ENCODE measurements at regions not wholly inside any gene's neighbourhood (a gene's known extent, or its start where the extent isn't known, plus 50 kb on each side); places are given as distances from the start of the nearest gene placed in this dataset.

DNA sequence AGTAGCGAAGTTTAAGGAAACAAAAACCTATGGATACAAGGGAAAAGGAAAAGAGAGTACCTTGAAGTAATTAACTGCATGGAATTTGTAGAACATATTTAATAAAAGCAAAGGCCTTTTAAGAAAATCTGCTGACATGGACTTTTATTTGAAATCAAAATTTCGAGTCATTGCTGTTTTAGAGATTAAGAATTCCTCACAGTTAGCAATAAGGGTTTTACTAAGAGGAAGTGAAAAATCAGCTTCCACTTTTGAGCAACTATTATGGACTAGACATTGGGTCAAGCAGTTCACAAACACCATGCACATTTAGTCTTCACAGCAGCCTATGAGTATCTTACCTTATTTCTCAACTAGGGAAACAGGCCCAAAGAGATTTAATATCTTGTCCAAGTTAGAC, 876.3 kb downstream of the BCL11A start:
- 59 to 71% (median 63%) methylated on average over 2 of the region's 2 CpGs for WGBS, 3 donors
- TF ChIP-seq POLR2A (IDR thresholded peaks at IDR 0.05) (no peak), EP300 (IDR thresholded peaks at IDR 0.05) (no peak)
- TF ChIP-seq, protein P1, sequence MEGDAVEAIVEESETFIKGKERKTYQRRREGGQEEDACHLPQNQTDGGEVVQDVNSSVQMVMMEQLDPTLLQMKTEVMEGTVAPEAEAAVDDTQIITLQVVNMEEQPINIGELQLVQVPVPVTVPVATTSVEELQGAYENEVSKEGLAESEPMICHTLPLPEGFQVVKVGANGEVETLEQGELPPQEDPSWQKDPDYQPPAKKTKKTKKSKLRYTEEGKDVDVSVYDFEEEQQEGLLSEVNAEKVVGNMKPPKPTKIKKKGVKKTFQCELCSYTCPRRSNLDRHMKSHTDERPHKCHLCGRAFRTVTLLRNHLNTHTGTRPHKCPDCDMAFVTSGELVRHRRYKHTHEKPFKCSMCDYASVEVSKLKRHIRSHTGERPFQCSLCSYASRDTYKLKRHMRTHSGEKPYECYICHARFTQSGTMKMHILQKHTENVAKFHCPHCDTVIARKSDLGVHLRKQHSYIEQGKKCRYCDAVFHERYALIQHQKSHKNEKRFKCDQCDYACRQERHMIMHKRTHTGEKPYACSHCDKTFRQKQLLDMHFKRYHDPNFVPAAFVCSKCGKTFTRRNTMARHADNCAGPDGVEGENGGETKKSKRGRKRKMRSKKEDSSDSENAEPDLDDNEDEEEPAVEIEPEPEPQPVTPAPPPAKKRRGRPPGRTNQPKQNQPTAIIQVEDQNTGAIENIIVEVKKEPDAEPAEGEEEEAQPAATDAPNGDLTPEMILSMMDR (IDR thresholded peaks at IDR 0.05), result no peak
- intact Hi-C loops (cut with DNase I), result no loop called here

DNA sequence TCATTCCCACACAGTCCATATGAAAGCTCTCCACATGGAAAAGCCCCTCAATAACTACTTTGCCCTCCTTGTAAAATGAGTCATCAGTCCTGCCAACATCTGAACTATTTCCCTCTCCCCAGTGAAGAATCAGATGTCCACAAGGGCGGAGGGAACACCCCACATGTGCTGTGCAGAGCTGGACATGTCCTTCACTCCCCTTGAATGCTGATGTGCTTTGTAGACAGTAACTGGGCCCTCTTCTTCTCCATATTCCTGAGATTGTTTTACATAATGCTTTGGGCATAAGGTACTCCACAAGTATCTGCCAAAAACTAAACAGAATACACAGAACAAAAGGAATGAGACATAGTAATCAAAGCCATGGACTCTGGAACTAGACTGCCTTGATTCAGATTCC, 879.4 kb downstream of the BCL11A start:
- no peak for DNase-seq
- no peak overlapping the region for H3K4me3 ChIP-seq
- WGBS, 3 donors, result 88 to 97% (median 96%) methylated on average over 1 of the region's 1 CpG
- no peaks in the 10 kb centered on the region for H3K4me1 ChIP-seq (ENCODE audit: insufficient read depth)
- no peaks in the 10 kb centered on the region for H3K27me3 ChIP-seq
- no peak overlapping the region for H3K27ac ChIP-seq
- TF ChIP-seq EP300 (IDR thresholded peaks at IDR 0.05) (no peak), POLR2A (IDR thresholded peaks at IDR 0.05) (no peak)
- TF ChIP-seq, protein P1 (IDR thresholded peaks at IDR 0.05), result no peak
- intact Hi-C loops (cut with DNase I), result loop anchor here in 1 of 4 donors (5.0 kb wide), 1 partner anchor 827 kb away; no protein-coding TSS in a partner anchor
- H3K36me3 ChIP-seq, result no peaks in the 10 kb centered on the region
- no peaks in the 10 kb centered on the region for H3K9me3 ChIP-seq

More for the DNA sequence above, 876.3 kb downstream of the BCL11A start:
- no peaks in the 10 kb centered on the region for H3K9me3 ChIP-seq
- H3K4me3 ChIP-seq, result no peak overlapping the region
- no peak for DNase-seq
- no peaks in the 10 kb centered on the region for H3K27me3 ChIP-seq
- no peak overlapping the region for H3K27ac ChIP-seq
- no peaks in the 10 kb centered on the region for H3K4me1 ChIP-seq (ENCODE audit: insufficient read depth)
- no peaks in the 10 kb centered on the region for H3K36me3 ChIP-seq

DNA sequence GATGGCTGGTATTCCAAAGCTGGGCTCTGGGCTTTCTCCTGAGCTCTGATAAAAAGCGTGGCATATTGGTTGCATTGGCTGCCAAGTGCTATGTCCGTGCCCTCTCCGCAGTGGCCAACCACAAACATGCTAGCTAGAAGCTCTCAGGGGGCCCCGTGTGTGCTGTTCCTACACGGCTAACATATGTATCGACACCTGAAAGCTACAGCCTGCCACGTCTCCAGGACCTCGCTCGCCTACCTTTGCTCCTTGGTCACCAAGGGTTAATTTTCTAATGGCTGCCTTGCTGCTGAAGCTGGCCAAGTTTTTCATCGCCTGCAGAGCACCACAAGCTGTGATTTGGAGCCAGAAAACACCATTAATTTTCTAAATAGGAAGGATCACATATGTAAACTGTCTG, 888.4 kb downstream of the BCL11A start:
- TF ChIP-seq EP300 (IDR thresholded peaks at IDR 0.05), result no peak
- TF ChIP-seq, protein P1 (IDR thresholded peaks at IDR 0.05), result no peak
- no peak for TF ChIP-seq POLR2A (IDR thresholded peaks at IDR 0.05)
- no peaks in the 10 kb centered on the region for H3K4me1 ChIP-seq (ENCODE audit: insufficient read depth)
- no peaks in the 10 kb centered on the region for H3K36me3 ChIP-seq
- no peak overlapping the region for H3K27ac ChIP-seq
- H3K9me3 ChIP-seq, result no peaks in the 10 kb centered on the region
- intact Hi-C loops (cut with DNase I), result no loop called here
- no peaks in the 10 kb centered on the region for H3K27me3 ChIP-seq
- no peak overlapping the region for H3K4me3 ChIP-seq
- DNase-seq, result no peak
- WGBS, 3 donors, result 76 to 81% (median 77%) methylated on average over 10 of the region's 10 CpGs

DNA sequence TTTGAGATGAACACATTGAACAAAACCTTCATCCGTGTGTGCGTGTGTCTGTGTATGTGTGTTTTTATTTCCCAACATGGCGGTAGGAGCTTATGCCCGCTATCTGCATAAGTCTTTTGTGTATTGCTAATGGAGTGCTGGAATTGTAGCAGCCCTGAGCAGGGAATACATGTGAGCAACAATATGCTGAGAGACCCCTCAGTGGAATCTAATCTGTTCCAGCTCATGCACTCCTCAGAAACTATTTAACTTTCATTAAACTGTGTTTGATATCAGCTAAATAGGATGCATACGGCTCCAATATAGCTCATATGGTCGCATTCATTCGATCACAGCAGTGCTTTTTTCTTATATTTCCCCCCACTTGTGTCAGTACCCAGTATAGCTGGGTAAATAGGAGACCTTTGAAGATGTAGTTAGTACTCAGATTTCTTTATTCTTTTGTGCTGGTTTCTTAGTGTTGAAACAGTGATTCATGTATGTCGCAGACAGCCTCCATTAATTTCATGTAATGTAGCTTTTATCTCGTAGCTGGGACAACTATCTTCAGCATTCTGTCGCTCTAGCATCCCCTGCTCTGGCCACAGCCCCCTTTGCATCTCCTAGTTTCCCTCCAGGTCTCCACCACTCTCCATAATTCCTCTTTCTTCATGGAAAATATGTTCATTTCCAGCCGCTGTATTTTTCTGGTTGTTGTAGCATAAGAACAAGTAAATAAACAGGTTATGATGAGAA, 891.2 kb downstream of the BCL11A start:
- Histone ChIP-seq H3K9me3 (no peaks in the 10 kb centered on the region), H3K4me1 (ENCODE audit: insufficient read depth) (no peaks in the 10 kb centered on the region), H3K4me3 (no peak overlapping the region), H3K27ac (no peak overlapping the region), H3K36me3 (no peaks in the 10 kb centered on the region), H3K27me3 (no peaks in the 10 kb centered on the region)
- 68 to 72% (median 71%) methylated on average over 11 of the region's 11 CpGs for WGBS, 3 donors
- no peak for TF ChIP-seq EP300 (IDR thresholded peaks at IDR 0.05)
- TF ChIP-seq POLR2A (IDR thresholded peaks at IDR 0.05), result no peak
- TF ChIP-seq, protein P1 (IDR thresholded peaks at IDR 0.05), result no peak
- DNase-seq, result no peak
- intact Hi-C loops (cut with DNase I), result no loop called here
